Choroid plexus epithelial cell (primary cell): ENCODE measurements at regions not wholly inside any gene's neighbourhood (a gene's known extent, or its start where the extent isn't known, plus 50 kb on each side); places are given as distances from the start of the nearest gene placed in this dataset.
A peak's percentile ranks its signal among the peaks of the same experiment; 100 is the strongest.

ENCODE experiments used
- DNase-seq: peaks from one replicate; pipeline ENCODE4 v3.0.0-alpha.2; 2010; ENCODE audit warnings: low read depth
- H3K4me3 ChIP-seq: 2 replicates; pipeline ENCODE4 v1.5.1; 2011; ENCODE audit warnings: low read depth, mild to moderate bottlenecking, control low read depth, low read length, moderate library complexity
- TF ChIP-seq, protein P1 (sequence below): conservative IDR thresholded peaks from 2 replicates; pipeline ENCODE4 v1.5.1; 2011; ENCODE audit warnings: low read depth, mild to moderate bottlenecking, control low read depth, inconsistent platforms, low read length, moderate library complexity

DNA sequence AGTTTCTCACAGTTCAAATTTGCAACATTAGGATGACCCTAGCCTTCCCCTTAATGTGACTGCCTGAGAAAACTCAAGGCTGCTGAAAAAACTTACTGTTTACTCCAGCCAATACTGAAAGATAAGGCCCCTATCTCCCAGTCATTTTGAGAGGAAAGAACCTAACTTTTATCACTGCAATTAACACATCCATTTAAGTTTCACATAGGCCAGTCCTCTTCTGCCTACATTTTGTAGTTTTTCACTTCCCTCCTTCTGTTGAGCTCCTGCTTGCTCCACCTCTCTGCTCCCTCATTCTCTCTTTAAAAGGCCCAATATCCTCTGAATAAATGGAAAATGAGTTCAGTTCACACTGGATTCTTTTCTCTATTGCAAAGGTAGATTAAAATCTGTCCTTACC is 1996.2 kb upstream of the FLRT2 start:
- no peak overlapping the region for H3K4me3 ChIP-seq
- DNase-seq, result no peak
- TF ChIP-seq, protein P1, sequence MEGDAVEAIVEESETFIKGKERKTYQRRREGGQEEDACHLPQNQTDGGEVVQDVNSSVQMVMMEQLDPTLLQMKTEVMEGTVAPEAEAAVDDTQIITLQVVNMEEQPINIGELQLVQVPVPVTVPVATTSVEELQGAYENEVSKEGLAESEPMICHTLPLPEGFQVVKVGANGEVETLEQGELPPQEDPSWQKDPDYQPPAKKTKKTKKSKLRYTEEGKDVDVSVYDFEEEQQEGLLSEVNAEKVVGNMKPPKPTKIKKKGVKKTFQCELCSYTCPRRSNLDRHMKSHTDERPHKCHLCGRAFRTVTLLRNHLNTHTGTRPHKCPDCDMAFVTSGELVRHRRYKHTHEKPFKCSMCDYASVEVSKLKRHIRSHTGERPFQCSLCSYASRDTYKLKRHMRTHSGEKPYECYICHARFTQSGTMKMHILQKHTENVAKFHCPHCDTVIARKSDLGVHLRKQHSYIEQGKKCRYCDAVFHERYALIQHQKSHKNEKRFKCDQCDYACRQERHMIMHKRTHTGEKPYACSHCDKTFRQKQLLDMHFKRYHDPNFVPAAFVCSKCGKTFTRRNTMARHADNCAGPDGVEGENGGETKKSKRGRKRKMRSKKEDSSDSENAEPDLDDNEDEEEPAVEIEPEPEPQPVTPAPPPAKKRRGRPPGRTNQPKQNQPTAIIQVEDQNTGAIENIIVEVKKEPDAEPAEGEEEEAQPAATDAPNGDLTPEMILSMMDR, result no peak

DNA sequence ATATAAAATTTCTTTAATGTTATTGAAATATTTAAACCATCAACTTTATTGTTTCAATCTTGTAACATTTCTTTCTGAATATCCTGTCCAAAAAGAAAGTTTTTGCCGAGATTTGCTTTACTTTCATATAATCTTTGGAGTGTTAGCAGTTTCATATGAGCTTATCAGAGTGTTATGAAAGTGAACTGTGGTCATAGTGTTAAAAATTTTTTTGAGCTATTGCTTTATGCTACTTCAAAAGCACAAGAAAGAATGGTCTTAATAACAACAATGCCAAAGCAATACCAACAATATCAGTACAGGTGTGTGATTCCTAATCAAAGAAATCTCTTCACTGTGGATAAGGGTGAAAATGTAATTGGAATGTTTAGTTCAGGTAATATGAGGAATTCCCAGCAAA is 1994.9 kb upstream of the FLRT2 start:
- TF ChIP-seq, protein P1, result no peak
- no peak for DNase-seq
- H3K4me3 ChIP-seq, result no peak overlapping the region

DNA sequence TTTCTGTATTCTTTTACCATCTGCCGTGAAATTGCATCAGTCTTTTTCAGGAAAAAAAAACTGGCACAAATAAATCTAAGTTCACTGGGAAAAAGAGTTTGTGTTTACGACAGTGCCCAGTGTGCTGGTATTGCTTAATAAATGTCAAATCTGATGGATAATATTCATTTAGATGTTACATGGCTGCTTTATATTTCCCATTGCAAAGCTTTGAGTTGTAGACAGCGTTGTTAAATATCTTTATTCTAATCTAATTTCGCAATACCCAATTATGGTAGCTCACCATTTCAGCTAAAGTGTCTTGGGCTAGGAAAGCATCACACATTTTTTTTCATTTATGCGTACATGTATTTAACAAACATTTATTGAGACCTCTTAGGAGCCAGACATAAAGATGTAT is 1994.5 kb upstream of the FLRT2 start:
- no peak for DNase-seq
- TF ChIP-seq, protein P1, result no peak
- H3K4me3 ChIP-seq, result no peak overlapping the region

DNA sequence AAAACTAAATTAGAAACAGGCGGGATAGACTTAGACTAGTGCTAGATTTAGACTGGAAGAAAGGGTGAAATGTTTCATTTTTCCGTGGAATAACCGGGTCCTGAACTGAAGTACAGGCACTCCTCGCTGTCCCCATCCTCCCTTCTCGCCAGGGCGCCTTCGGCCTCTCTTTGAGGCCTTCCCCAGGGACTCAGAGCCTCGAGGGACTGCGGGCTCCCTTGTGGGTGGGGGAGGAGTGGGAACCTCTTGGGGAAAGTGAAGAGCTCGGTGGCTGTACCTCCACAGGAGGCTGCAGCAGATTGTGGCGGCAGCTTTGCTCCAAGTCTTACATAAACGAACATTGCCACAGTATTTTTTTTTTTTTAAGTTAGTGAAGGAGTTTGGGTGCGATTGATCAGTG is 1988.8 kb upstream of the FLRT2 start:
- no peak for DNase-seq
- TF ChIP-seq, protein P1, result no peak
- H3K4me3 ChIP-seq, result no peak overlapping the region

DNA sequence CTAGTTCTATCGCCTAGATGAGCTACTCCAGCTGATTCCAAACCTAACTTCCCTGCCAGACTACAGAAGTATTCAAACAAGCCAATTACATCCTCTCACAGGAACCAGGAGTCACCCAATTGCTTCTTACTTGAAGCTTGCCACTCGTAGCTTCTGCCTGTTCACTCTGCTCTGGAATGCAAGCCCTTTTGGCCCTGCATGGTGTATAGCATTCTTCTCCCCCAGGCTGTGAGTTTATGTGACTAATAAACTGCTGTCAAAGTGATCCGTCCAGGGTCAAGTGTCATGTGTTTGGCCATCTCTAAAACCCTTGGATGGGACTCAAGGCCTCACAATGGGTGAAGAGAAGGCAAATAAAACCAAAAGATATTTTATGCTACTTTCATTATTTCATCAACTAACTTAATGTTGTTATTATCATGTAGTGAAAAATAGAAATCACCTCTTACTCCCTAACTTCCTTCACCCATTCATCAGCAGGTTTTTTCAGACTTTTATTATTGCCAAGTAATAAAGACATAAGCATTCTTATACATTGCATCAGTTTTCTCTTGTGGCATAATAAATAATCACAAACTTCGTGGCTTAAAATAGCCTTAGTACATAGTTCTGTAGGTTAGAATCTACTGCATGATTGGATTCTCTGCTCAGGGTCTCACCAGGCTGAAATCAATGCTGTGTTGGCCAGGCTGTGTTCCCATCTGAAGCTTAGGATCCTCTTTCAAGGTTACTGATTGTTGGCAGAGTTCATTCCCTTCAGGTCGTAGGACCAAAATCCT is 1981.7 kb upstream of the FLRT2 start:
- TF ChIP-seq, protein P1, result no peak

DNA sequence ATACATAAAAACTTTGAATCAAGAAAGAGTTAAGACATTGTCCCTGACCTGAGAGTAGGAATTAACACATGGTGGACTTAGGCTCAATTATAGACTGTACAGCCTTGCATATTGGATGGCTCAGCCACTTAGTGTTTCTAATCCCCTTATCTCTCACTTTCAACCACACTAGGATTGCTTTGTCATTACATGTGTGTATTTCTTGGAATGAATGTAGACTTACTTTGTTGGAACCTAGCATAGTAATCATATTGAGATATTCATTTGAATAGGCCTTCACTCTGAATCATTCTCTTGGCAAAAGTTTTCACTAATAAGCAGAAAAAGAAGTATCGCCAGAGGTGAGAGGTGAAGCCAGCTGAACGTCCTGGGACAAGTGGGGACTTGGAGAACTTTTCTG is 1973.9 kb upstream of the FLRT2 start:
- TF ChIP-seq, protein P1, result no peak
- no peak overlapping the region for H3K4me3 ChIP-seq
- peak; percentile 55 for DNase-seq

More for the DNA sequence above, 1981.7 kb upstream of the FLRT2 start:
- DNase-seq, result peak; percentile 95
- no peak overlapping the region for H3K4me3 ChIP-seq
